ENCODE measurements at regions not wholly inside any gene's neighbourhood (a gene's known extent, or its start where the extent isn't known, plus 50 kb on each side); places are given as distances from the start of the nearest gene placed in this dataset.

DNA sequence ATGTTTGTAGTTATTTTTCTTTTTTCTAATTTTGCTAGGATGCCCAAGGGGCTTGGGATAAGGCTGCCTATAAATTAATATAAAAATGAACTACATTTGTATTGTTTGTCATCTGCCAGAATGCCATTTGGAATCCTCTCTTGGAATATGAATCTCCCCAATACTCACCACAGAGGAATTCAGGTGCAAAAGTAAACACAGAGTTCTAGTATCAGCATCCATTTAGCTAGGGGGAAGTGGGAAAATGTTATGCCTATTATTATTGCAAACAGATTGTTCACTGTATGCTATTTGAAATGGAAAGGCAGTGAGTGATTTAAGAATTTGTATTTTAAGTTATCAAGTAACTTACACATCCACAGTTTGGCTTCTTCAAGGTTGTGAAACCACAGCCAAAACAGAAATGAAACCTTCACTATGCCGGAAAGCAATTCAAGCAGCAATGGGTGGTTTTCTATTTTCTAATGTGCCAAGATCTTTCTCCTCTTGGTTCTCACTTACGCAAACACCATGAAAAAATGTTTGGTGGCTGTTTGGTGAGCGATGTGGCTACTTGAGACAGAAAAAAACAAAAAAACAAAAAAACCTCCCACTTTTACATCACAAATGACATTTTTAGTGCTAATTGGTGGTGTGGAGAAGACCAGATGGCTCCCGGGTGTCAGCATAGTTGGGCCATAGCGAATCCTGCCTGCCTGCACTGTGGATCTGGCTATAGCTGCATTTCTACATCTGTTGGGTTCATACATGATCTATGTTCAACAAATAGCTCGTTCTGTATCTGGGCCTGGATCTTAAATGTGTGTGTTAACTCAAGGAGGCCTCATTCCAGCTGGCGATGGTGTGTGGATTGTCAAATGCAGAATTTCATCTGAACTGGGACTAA lies 200.8 kb upstream of the GIMD1 start:
- TF ChIP-seq CTCF (conservative IDR thresholded peaks at IDR 0.05; ENCODE audit: low read depth in 2 of 2): no peak
- no peak for TF ChIP-seq EZH2 (IDR thresholded peaks at IDR 0.05; ENCODE audit: low read depth, unreplicated experiment)
- TF ChIP-seq REST (IDR thresholded peaks at IDR 0.05; ENCODE audit: unreplicated experiment): no peak
- no peak for TF ChIP-seq ETS1 (IDR thresholded peaks at IDR 0.05)
- TF ChIP-seq CREB1 (CRISPR knock-in tag; IDR thresholded peaks at IDR 0.05; ENCODE audit: low read depth): no peak
- TF ChIP-seq POLR2AphosphoS5 (IDR thresholded peaks at IDR 0.05; ENCODE audit: low read depth): no peak
- no peak for TF ChIP-seq EZH2phosphoT487 (IDR thresholded peaks at IDR 0.05; ENCODE audit: unreplicated experiment)
- no peak for TF ChIP-seq JUNB (IDR thresholded peaks at IDR 0.05; ENCODE audit: unreplicated experiment)
- no peak for TF ChIP-seq ZNF331 (CRISPR knock-in tag; IDR thresholded peaks at IDR 0.05; ENCODE audit: low read depth)
- TF ChIP-seq, protein P1, sequence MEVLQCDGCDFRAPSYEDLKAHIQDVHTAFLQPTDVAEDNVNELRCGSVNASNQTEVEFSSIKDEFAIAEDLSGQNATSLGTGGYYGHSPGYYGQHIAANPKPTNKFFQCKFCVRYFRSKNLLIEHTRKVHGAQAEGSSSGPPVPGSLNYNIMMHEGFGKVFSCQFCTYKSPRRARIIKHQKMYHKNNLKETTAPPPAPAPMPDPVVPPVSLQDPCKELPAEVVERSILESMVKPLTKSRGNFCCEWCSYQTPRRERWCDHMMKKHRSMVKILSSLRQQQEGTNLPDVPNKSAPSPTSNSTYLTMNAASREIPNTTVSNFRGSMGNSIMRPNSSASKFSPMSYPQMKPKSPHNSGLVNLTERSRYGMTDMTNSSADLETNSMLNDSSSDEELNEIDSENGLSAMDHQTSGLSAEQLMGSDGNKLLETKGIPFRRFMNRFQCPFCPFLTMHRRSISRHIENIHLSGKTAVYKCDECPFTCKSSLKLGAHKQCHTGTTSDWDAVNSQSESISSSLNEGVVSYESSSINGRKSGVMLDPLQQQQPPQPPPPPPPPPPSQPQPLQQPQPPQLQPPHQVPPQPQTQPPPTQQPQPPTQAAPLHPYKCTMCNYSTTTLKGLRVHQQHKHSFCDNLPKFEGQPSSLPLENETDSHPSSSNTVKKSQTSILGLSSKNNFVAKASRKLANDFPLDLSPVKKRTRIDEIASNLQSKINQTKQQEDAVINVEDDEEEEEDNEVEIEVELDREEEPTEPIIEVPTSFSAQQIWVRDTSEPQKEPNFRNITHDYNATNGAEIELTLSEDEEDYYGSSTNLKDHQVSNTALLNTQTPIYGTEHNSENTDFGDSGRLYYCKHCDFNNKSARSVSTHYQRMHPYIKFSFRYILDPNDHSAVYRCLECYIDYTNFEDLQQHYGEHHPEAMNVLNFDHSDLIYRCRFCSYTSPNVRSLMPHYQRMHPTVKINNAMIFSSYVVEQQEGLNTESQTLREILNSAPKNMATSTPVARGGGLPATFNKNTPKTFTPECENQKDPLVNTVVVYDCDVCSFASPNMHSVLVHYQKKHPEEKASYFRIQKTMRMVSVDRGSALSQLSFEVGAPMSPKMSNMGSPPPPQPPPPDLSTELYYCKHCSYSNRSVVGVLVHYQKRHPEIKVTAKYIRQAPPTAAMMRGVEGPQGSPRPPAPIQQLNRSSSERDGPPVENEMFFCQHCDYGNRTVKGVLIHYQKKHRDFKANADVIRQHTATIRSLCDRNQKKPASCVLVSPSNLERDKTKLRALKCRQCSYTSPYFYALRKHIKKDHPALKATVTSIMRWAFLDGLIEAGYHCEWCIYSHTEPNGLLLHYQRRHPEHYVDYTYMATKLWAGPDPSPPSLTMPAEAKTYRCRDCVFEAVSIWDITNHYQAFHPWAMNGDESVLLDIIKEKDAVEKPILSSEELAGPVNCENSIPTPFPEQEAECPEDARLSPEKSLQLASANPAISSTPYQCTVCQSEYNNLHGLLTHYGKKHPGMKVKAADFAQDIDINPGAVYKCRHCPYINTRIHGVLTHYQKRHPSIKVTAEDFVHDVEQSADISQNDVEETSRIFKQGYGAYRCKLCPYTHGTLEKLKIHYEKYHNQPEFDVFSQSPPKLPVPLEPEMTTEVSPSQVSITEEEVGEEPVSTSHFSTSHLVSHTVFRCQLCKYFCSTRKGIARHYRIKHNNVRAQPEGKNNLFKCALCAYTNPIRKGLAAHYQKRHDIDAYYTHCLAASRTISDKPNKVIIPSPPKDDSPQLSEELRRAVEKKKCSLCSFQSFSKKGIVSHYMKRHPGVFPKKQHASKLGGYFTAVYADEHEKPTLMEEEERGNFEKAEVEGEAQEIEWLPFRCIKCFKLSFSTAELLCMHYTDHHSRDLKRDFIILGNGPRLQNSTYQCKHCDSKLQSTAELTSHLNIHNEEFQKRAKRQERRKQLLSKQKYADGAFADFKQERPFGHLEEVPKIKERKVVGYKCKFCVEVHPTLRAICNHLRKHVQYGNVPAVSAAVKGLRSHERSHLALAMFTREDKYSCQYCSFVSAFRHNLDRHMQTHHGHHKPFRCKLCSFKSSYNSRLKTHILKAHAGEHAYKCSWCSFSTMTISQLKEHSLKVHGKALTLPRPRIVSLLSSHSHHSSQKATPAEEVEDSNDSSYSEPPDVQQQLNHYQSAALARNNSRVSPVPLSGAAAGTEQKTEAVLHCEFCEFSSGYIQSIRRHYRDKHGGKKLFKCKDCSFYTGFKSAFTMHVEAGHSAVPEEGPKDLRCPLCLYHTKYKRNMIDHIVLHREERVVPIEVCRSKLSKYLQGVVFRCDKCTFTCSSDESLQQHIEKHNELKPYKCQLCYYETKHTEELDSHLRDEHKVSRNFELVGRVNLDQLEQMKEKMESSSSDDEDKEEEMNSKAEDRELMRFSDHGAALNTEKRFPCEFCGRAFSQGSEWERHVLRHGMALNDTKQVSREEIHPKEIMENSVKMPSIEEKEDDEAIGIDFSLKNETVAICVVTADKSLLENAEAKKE (CRISPR knock-in tag; IDR thresholded peaks at IDR 0.05): no peak
- no peak for TF ChIP-seq ZNF114 (CRISPR knock-in tag; IDR thresholded peaks at IDR 0.05)
- no peak for TF ChIP-seq NANOG (IDR thresholded peaks at IDR 0.05; ENCODE audit: borderline replicate concordance)

Measured in GM23338 (cell line).